ENCODE measurements at regions not wholly inside any gene's neighbourhood (a gene's known extent, or its start where the extent isn't known, plus 50 kb on each side); places are given as distances from the start of the nearest gene placed in this dataset.

DNA sequence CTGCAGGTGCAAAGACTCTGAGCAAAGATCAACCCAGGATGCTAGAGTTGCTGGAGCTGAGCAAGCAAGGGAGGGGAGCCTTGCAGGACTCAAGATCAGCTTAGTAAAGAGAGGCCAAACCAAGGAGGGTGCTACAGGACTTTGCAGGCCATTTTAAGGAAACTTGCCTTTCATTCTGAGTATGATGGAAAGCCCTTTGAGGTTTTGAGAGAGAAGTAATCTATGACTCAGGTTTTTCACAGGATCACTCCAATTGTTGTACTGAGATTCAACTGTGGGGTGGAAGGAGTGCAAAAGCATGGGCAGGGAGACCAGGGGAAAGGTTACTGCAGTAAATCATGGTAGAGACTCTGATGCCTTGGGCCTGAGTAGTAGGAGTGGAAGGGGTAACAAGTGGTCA lies 260.4 kb upstream of the GPR149 start:
- ChIA-PET CTCF (no interaction called here), POLR2A (no interaction called here)
- Histone ChIP-seq H3K9me3 (no peaks in the 10 kb centered on the region), H3K27ac (no peak overlapping the region), H3K4me3 (no peak overlapping the region), H3K4me1 (no peaks in the 10 kb centered on the region), H3K4me2 (no peak overlapping the region)
- TF ChIP-seq, protein P1, sequence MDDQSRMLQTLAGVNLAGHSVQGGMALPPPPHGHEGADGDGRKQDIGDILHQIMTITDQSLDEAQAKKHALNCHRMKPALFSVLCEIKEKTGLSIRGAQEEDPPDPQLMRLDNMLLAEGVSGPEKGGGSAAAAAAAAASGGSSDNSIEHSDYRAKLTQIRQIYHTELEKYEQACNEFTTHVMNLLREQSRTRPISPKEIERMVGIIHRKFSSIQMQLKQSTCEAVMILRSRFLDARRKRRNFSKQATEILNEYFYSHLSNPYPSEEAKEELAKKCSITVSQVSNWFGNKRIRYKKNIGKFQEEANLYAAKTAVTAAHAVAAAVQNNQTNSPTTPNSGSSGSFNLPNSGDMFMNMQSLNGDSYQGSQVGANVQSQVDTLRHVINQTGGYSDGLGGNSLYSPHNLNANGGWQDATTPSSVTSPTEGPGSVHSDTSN (IDR thresholded peaks at IDR 0.05): no peak
- no peak for TF ChIP-seq CHD4 (IDR thresholded peaks at IDR 0.05; ENCODE audit: borderline replicate concordance)
- no peak for TF ChIP-seq RNF2 (IDR thresholded peaks at IDR 0.05; ENCODE audit: borderline replicate concordance, low read depth)
- TF ChIP-seq BHLHE40 (IDR thresholded peaks at IDR 0.05; ENCODE audit: low read depth, low read length): no peak
- no peak for TF ChIP-seq CBX2 (IDR thresholded peaks at IDR 0.05; ENCODE audit: borderline replicate concordance, low read depth)
- no peak for TF ChIP-seq ESRRA (IDR thresholded peaks at IDR 0.05; ENCODE audit: borderline replicate concordance, low read length)
- DNase-seq (ENCODE audit: low read depth in 1 of 2, low spot score in 1 of 2) (no peak), ATAC-seq (no peak), FAIRE-seq (no peak)

GRCh38 chr3:154684440-154684839 lies 254.4 kb upstream of the GPR149 start:
- H3K4me3 ChIP-seq: no peak overlapping the region
- no peak for ATAC-seq
- H3K4me2 ChIP-seq: no peak overlapping the region
- ChIA-PET CTCF (no interaction called here), POLR2A (no interaction called here)
- WGBS (ENCODE audit: missing lambda C conversion rate): 30% methylated on average over 6 of the region's 6 CpGs
- FAIRE-seq: no peak
- H3K4me1 ChIP-seq: no peaks in the 10 kb centered on the region
- no peak for DNase-seq (ENCODE audit: low read depth in 1 of 2, low spot score in 1 of 2)
- TF ChIP-seq HOXB13 (CRISPR knock-in tag; IDR thresholded peaks at IDR 0.05; ENCODE audit: low read depth): no peak
- TF ChIP-seq EHMT2 (IDR thresholded peaks at IDR 0.05; ENCODE audit: low read depth): no peak
- no peak for TF ChIP-seq ESRRA (IDR thresholded peaks at IDR 0.05; ENCODE audit: borderline replicate concordance, low read length)
- no peak overlapping the region for H3K27ac ChIP-seq
- H3K9me3 ChIP-seq: no peaks in the 10 kb centered on the region

DNA sequence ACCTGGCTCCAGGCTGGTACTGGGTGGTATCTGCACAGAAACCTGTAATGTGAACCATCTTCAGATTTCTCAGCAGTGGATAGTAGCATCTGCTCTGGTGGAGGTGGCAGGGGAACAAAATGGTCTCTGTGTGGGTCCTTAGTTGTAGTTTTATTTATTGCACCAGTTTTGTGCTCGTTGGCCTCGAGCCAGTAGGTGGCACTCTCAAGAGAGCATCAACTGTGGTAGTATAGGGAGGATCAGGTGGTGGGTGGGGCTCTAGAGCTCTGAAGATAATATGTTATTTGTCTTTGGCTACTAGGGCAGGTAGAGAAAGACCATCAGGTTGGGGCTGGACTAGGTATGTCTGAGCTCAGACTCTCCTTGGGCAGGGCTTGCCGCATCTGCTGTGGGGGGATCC lies 254.0 kb upstream of the GPR149 start:
- FAIRE-seq: no peak
- ChIA-PET CTCF (no interaction called here), POLR2A (no interaction called here)
- Histone ChIP-seq H3K4me2 (no peak overlapping the region), H3K4me1 (no peaks in the 10 kb centered on the region), H3K27ac (no peak overlapping the region), H3K9me3 (no peaks in the 10 kb centered on the region), H3K4me3 (no peak overlapping the region)
- ATAC-seq: no peak
- WGBS (ENCODE audit: missing lambda C conversion rate): 33% methylated on average over 3 of the region's 3 CpGs
- DNase-seq (ENCODE audit: low read depth in 1 of 2, low spot score in 1 of 2): no peak
- no peak for TF ChIP-seq EHF (CRISPR knock-in tag; IDR thresholded peaks at IDR 0.05)
- no peak for TF ChIP-seq EHMT2 (IDR thresholded peaks at IDR 0.05; ENCODE audit: low read depth)
- TF ChIP-seq EP300 (IDR thresholded peaks at IDR 0.05): no peak
- no peak for TF ChIP-seq RFX5 (IDR thresholded peaks at IDR 0.05)
- no peak for TF ChIP-seq ZC3H11A (IDR thresholded peaks at IDR 0.05)

DNA sequence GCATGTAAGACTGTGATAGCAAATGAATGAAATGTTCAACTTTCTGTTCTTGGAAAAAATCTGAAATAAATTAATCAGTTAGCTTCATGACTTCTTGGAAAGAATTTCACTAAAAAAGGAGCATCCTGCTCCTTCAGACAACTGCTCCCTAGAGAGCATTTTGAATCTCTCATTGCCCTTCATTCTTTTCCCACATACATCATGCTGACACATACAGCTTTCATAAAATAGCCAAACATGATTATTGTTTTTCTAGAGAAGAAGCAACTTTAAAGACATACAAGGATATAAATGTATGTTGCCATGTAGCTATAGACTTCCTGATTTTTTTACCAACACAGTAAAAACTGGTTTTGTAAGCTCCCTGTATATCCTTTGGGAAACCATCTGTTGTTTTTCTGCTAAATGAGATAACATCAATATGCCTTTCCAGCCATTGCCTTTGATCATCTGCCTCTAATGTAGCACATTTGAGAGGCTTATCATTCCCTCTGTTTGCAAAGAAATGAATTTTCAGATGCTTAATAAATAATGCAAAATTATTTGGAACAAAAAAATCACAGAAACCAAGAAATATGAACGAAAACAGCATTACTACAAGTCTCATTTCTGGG lies 248.2 kb upstream of the GPR149 start:
- Histone ChIP-seq H3K27ac (no peak overlapping the region), H3K4me3 (no peak overlapping the region), H3K4me2 (no peak overlapping the region), H3K9me3 (no peaks in the 10 kb centered on the region), H3K4me1 (no peaks in the 10 kb centered on the region)
- ATAC-seq (no peak), FAIRE-seq (no peak), DNase-seq (ENCODE audit: low read depth in 1 of 2, low spot score in 1 of 2) (no peak)
- no peak for TF ChIP-seq HOXB5 (CRISPR knock-in tag; IDR thresholded peaks at IDR 0.05)
- TF ChIP-seq, protein P2, sequence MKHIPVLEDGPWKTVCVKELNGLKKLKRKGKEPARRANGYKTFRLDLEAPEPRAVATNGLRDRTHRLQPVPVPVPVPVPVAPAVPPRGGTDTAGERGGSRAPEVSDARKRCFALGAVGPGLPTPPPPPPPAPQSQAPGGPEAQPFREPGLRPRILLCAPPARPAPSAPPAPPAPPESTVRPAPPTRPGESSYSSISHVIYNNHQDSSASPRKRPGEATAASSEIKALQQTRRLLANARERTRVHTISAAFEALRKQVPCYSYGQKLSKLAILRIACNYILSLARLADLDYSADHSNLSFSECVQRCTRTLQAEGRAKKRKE (CRISPR knock-in tag; IDR thresholded peaks at IDR 0.05; ENCODE audit: low read depth): no peak
- no peak for TF ChIP-seq SREBF2 (IDR thresholded peaks at IDR 0.05)
- TF ChIP-seq ZC3H11A (IDR thresholded peaks at IDR 0.05): no peak
- TF ChIP-seq SMC3 (IDR thresholded peaks at IDR 0.05): no peak
- TF ChIP-seq RCOR1 (IDR thresholded peaks at IDR 0.05; ENCODE audit: low read depth, low read length): no peak
- no peak for TF ChIP-seq NR3C1 (IDR thresholded peaks at IDR 0.05)
- no peak for TF ChIP-seq CBX8 (IDR thresholded peaks at IDR 0.05)
- TF ChIP-seq NPAS2 (CRISPR knock-in tag; IDR thresholded peaks at IDR 0.05; ENCODE audit: borderline replicate concordance): no peak
- no peak for TF ChIP-seq RNF2 (IDR thresholded peaks at IDR 0.05; ENCODE audit: borderline replicate concordance, low read depth)
- TF ChIP-seq MYC (IDR thresholded peaks at IDR 0.05; ENCODE audit: borderline replicate concordance, low read length): no peak
- no peak for TF ChIP-seq JUNB (IDR thresholded peaks at IDR 0.05)
- TF ChIP-seq CBX2 (IDR thresholded peaks at IDR 0.05; ENCODE audit: borderline replicate concordance, low read depth): no peak
- TF ChIP-seq CHD4 (IDR thresholded peaks at IDR 0.05; ENCODE audit: borderline replicate concordance): no peak
- CTCF ChIA-PET: no interaction called here
- POLR2A ChIA-PET: no interaction called here
- 0% methylated on average over 1 of the region's 1 CpG for WGBS (ENCODE audit: missing lambda C conversion rate)

All from A549 (cell line).